ENCODE measurements at regions not wholly inside any gene's neighbourhood (a gene's known extent, or its start where the extent isn't known, plus 50 kb on each side); places are given as distances from the start of the nearest gene placed in this dataset.

GRCh38 chr13:44274771-44275205, 98.8 kb upstream of the SERP2 start:
- TF ChIP-seq, protein P1, sequence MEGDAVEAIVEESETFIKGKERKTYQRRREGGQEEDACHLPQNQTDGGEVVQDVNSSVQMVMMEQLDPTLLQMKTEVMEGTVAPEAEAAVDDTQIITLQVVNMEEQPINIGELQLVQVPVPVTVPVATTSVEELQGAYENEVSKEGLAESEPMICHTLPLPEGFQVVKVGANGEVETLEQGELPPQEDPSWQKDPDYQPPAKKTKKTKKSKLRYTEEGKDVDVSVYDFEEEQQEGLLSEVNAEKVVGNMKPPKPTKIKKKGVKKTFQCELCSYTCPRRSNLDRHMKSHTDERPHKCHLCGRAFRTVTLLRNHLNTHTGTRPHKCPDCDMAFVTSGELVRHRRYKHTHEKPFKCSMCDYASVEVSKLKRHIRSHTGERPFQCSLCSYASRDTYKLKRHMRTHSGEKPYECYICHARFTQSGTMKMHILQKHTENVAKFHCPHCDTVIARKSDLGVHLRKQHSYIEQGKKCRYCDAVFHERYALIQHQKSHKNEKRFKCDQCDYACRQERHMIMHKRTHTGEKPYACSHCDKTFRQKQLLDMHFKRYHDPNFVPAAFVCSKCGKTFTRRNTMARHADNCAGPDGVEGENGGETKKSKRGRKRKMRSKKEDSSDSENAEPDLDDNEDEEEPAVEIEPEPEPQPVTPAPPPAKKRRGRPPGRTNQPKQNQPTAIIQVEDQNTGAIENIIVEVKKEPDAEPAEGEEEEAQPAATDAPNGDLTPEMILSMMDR (IDR thresholded peaks at IDR 0.05): no peak
- TF ChIP-seq POLR2A (IDR thresholded peaks at IDR 0.05): no peak

All from uterus (tissue), 2 donors.